Left lung (tissue), 4 donors: ENCODE measurements at regions not wholly inside any gene's neighbourhood (a gene's known extent, or its start where the extent isn't known, plus 50 kb on each side); places are given as distances from the start of the nearest gene placed in this dataset.
A peak's percentile ranks its signal among the peaks of the same experiment; 100 is the strongest.

Experiments used
- ATAC-seq: fragments of 200-7000 bp; cut with Tn5 transposase; one replicate; pipeline ENCODE4 v1.9.1; 2020; ENCODE audit warnings: moderate library complexity
- DNase-seq, 4 donors: peaks; one replicate each; pipeline ENCODE4 v3.0.0-alpha.2; 2013 to 2020
- H3K27ac ChIP-seq, 2 donors: fragments of 200-600 bp; sonication (generic) in 1 of 2; one replicate each; pipeline versions ENCODE4 v1.5.0 to v1.8.0; 2020 to 2021
- H3K27me3 ChIP-seq, 2 donors: fragments of 200-600 bp; sonication (generic) in 1 of 2; one replicate each; pipeline versions ENCODE4 v1.5.0 to v1.8.0; 2020 to 2021
- H3K36me3 ChIP-seq, 2 donors: fragments of 200-600 bp; sonication (generic) in 1 of 2; one replicate each; pipeline versions ENCODE4 v1.5.0 to v1.8.0; 2020 to 2021
- H3K4me1 ChIP-seq, 2 donors: fragments of 200-600 bp; one replicate each; pipeline ENCODE4 v1.8.0; 2021
- H3K4me3 ChIP-seq, 2 donors: fragments of 200-600 bp; sonication (generic) in 1 of 2; one replicate each; pipeline versions ENCODE4 v1.5.0 to v1.8.0; 2020 to 2021; ENCODE audit warnings: mild to moderate bottlenecking in 1 of 2
- H3K9me3 ChIP-seq, 2 donors: fragments of 200-600 bp; sonication (generic) in 1 of 2; one replicate each; pipeline versions ENCODE4 v1.5.0 to v1.8.0; 2020 to 2021
- CTCF ChIP-seq, 2 donors: fragments of 200-600 bp; sonication (generic) in 1 of 2; IDR thresholded peaks; one replicate each; pipeline versions ENCODE4 v1.5.0 to v1.8.0; 2021; ENCODE audit warnings: antibody characterized with exemption in 2 of 2
- intact Hi-C, 2 donors: fragments of 100-400 bp; cut with DNase I; formaldehyde crosslinking; loops; one replicate each; pipeline versions ENCODE4 v1.11.2 to v1.14.2; 2022
- donor health status: DM: no; HTN: yes; CAD: no.
- donor health status: DM: no; HTN: no; CAD: no.

- H3K9me3 ChIP-seq, result no peaks in the 10 kb centered on the region
- no peaks in the 10 kb centered on the region for H3K27me3 ChIP-seq
- intact Hi-C loops, result no loop called here
- DNase-seq (peak in 1 of 4 donors; percentile 23), ATAC-seq (no peak)
- H3K36me3 ChIP-seq, result no peaks in the 10 kb centered on the region
- no peak overlapping the region for H3K27ac ChIP-seq
- no peak overlapping the region for H3K4me3 ChIP-seq
- H3K4me1 ChIP-seq, result no peaks in the 10 kb centered on the region
- no peak for TF ChIP-seq CTCF (IDR thresholded peaks at IDR 0.05)
These were observed 75.7 kb upstream of the UBE3A start for GRCh38 chr15:25514522-25514921.

- intact Hi-C loops, result no loop called here
These were observed 74.1 kb upstream of the UBE3A start for GRCh38 chr15:25512957-25513356.

GRCh38 chr15:25510146-25510545 lies 71.3 kb upstream of the UBE3A start:
- intact Hi-C loops, result no loop called here
- H3K27ac ChIP-seq, result no peak overlapping the region
- no peaks in the 10 kb centered on the region for H3K27me3 ChIP-seq
- no peaks in the 10 kb centered on the region for H3K9me3 ChIP-seq
- no peak for TF ChIP-seq CTCF (IDR thresholded peaks at IDR 0.05)
- no peak overlapping the region for H3K4me3 ChIP-seq
- no peaks in the 10 kb centered on the region for H3K36me3 ChIP-seq
- no peak for ATAC-seq
- DNase-seq, result no peak
- H3K4me1 ChIP-seq, result no peaks in the 10 kb centered on the region

More at GRCh38 chr15:25512957-25513356, 74.1 kb upstream of the UBE3A start:
- Histone ChIP-seq H3K4me3 (no peak overlapping the region), H3K36me3 (no peaks in the 10 kb centered on the region), H3K27me3 (no peaks in the 10 kb centered on the region), H3K9me3 (no peaks in the 10 kb centered on the region), H3K4me1 (no peaks in the 10 kb centered on the region), H3K27ac (no peak overlapping the region)
- DNase-seq (no peak), ATAC-seq (no peak)
- no peak for TF ChIP-seq CTCF (IDR thresholded peaks at IDR 0.05)

GRCh38 chr15:25509703-25510102 lies 70.9 kb upstream of the UBE3A start:
- intact Hi-C loops, result no loop called here
- no peak for ATAC-seq
- Histone ChIP-seq H3K9me3 (no peaks in the 10 kb centered on the region), H3K27ac (no peak overlapping the region), H3K4me1 (no peaks in the 10 kb centered on the region), H3K36me3 (no peaks in the 10 kb centered on the region), H3K27me3 (no peaks in the 10 kb centered on the region), H3K4me3 (no peak overlapping the region)
- DNase-seq, result no peak
- TF ChIP-seq CTCF (IDR thresholded peaks at IDR 0.05), result no peak

GRCh38 chr15:25508369-25509002 lies 69.7 kb upstream of the UBE3A start:
- intact Hi-C loops, result no loop called here
- peak; percentile 51 to 55 for TF ChIP-seq CTCF (IDR thresholded peaks at IDR 0.05)

More at GRCh38 chr15:25508369-25509002, 69.7 kb upstream of the UBE3A start:
- no peaks in the 10 kb centered on the region for H3K4me1 ChIP-seq
- H3K9me3 ChIP-seq, result no peaks in the 10 kb centered on the region
- H3K27me3 ChIP-seq, result no peaks in the 10 kb centered on the region
- no peak overlapping the region for H3K4me3 ChIP-seq
- no peaks in the 10 kb centered on the region for H3K36me3 ChIP-seq
- ATAC-seq, result peak; percentile 62
- H3K27ac ChIP-seq, result no peak overlapping the region
- peak in 1 of 4 donors; percentile 27 for DNase-seq
